HepG2 (cell line): ENCODE measurements at regions not wholly inside any gene's neighbourhood (a gene's known extent, or its start where the extent isn't known, plus 50 kb on each side); places are given as distances from the start of the nearest gene placed in this dataset.

ENCODE experiments used
- ATAC-seq: fragments of 200-7000 bp; cut with Tn5 transposase; 3 replicates; pipeline ENCODE4 v1.9.1; 2020; ENCODE audit warnings: mild to moderate bottlenecking, moderate library complexity
- BruUV-seq: library from RNA; stranded (reverse); fragments of 400-500 nt; replicated peaks from 2 replicates; lab custom pipeline; 2021; lab: Mats Ljungman, UMichigan
- CTCF ChIA-PET: fragments of 300-600 bp; formaldehyde crosslinking; extraction: SDS; loops from one replicate; lab custom pipeline; 2021; ENCODE audit warnings: low total read pairs, inconsistent platforms, low intra/inter-chr PET ratio; lab: Yijun Ruan, JAX
- POLR2A ChIA-PET: fragments of 350-600 bp; sonication (Branson Sonifier 250); formaldehyde crosslinking; loops from one replicate; lab custom pipeline; 2020; ENCODE audit warnings: antibody characterized with exemption, inconsistent platforms; lab: Yijun Ruan, JAX
- DNase-seq: peaks from one replicate; pipeline ENCODE4 v3.0.0-alpha.2; 2015; ENCODE audit warnings: low spot score
- FAIRE-seq: peaks from 3 replicates; lab custom pipeline; 2011; peaks lifted over from hg19 to GRCh38; lab: Jason Lieb, UNC
- H2AFZ ChIP-seq: one replicate; pipeline ENCODE4 v1.6.1; 2011; ENCODE audit warnings: low read length, inconsistent platforms
- H3K27ac ChIP-seq: fragments of 300-600 bp; 3 replicates; pipeline ENCODE4 v1.8.0; 2011; ENCODE audit warnings: mixed run types, mild to moderate bottlenecking, mixed read lengths, low read length, inconsistent platforms; ENCODE audit not compliant: insufficient read depth; ENCODE audit errors: extremely low read length
- H3K27me3 ChIP-seq, 2 experiments: fragments of 200-600 bp in 1 of 2; 2 replicates in 1 of 2; 3 replicates in 1 of 2; pipeline versions ENCODE4 v1.6.0 to v1.8.0; 2011; ENCODE audit warnings: low read length in 2 of 2, mild to moderate bottlenecking in 2 of 2, moderate library complexity in 2 of 2, inconsistent platforms in 1 of 2; ENCODE audit not compliant: insufficient read depth in 2 of 2, control insufficient read depth in 1 of 2
- H3K36me3 ChIP-seq, 2 experiments: fragments of 200-600 bp in 1 of 2; replicated peaks in 1 of 2; 2 replicates in 1 of 2; 3 replicates in 1 of 2; pipeline versions ENCODE4 v1.5.1 to v1.8.0; 2011; ENCODE audit warnings: low read length in 2 of 2, inconsistent platforms in 1 of 2; ENCODE audit not compliant: insufficient read depth in 2 of 2, control insufficient read depth in 1 of 2
- H3K4me1 ChIP-seq: 2 replicates; pipeline ENCODE4 v1.5.1; 2012; ENCODE audit warnings: low read length, inconsistent platforms; ENCODE audit not compliant: insufficient read depth
- H3K4me2 ChIP-seq: 2 replicates; pipeline ENCODE4 v1.6.0; 2011; ENCODE audit warnings: low read depth, low read length, inconsistent platforms
- H3K4me3 ChIP-seq, 3 experiments: fragments of 200-600 bp in 1 of 3; sonication (generic), shearing (Covaris generic) in 1 of 3; replicated peaks in 1 of 3; 2 replicates each; pipeline ENCODE4 v1.5.1; 2011 to 2016; ENCODE audit warnings: low read length in 3 of 3, inconsistent platforms in 2 of 3, low read depth in 2 of 3, mild to moderate bottlenecking in 2 of 3, control low read depth in 1 of 3, mixed read lengths in 1 of 3; ENCODE audit not compliant: insufficient read depth in 1 of 3
- H3K79me2 ChIP-seq: one replicate; pipeline ENCODE4 v1.6.1; 2011; ENCODE audit warnings: low read length, inconsistent platforms; ENCODE audit not compliant: insufficient read depth
- H3K9ac ChIP-seq: 2 replicates; pipeline ENCODE4 v1.6.0; 2011; ENCODE audit warnings: mild to moderate bottlenecking, low read depth, low read length, inconsistent platforms; ENCODE audit not compliant: insufficient read depth
- H3K9me3 ChIP-seq: 2 replicates; pipeline ENCODE4 v1.5.1; 2012; ENCODE audit warnings: mild to moderate bottlenecking, low read length
- H4K20me1 ChIP-seq: 2 replicates; pipeline ENCODE4 v1.6.0; 2011; ENCODE audit warnings: inconsistent platforms, mild to moderate bottlenecking, low read length, moderate library complexity; ENCODE audit not compliant: insufficient read depth
- ARID4A ChIP-seq: sonication (generic); formaldehyde crosslinking; IDR thresholded peaks from 2 replicates; pipeline ENCODE4 v1.5.0; 2020; ENCODE audit warnings: mild to moderate bottlenecking, missing genetic modification reagents, borderline replicate concordance
- CSRNP2 ChIP-seq: sonication (generic); formaldehyde crosslinking; conservative IDR thresholded peaks from 2 replicates; pipeline ENCODE4 v1.8.0; 2022; ENCODE audit warnings: low read depth, missing genetic modification reagents
- HMGXB3 ChIP-seq: sonication (generic); formaldehyde crosslinking; IDR thresholded peaks from 2 replicates; pipeline ENCODE4 v1.4.0; 2020; ENCODE audit warnings: missing genetic modification reagents, borderline replicate concordance
- KLF9 ChIP-seq: IDR thresholded peaks from 2 replicates; pipeline ENCODE4 v1.6.1; 2016; ENCODE audit warnings: low read depth
- MEIS2 ChIP-seq: sonication (generic); formaldehyde crosslinking; IDR thresholded peaks from 2 replicates; pipeline ENCODE4 v1.9.0; 2021; ENCODE audit warnings: mild to moderate bottlenecking, missing genetic modification reagents
- MXD1 ChIP-seq: sonication (generic); formaldehyde crosslinking; IDR thresholded peaks from 2 replicates; pipeline ENCODE4 v1.4.0; 2020; ENCODE audit warnings: mild to moderate bottlenecking, missing genetic modification reagents
- SUZ12 ChIP-seq: fragments of 150-350 bp; IDR thresholded peaks from 2 replicates; pipeline ENCODE4 v1.6.1; 2014; ENCODE audit warnings: low read depth, low read length
- ZFP82 ChIP-seq: sonication (generic); formaldehyde crosslinking; IDR thresholded peaks from 2 replicates; pipeline ENCODE4 v1.5.1; 2020; ENCODE audit warnings: mild to moderate bottlenecking, missing genetic modification reagents, borderline replicate concordance
- ZNF207 ChIP-seq: fragments of 450-650 bp; IDR thresholded peaks from 2 replicates; pipeline ENCODE4 v1.6.1; 2016; ENCODE audit warnings: antibody characterized with exemption, borderline replicate concordance
- ZNF577 ChIP-seq: sonication (generic); formaldehyde crosslinking; IDR thresholded peaks from 2 replicates; pipeline ENCODE4 v1.4.0; 2020; ENCODE audit warnings: mild to moderate bottlenecking, low read depth, missing genetic modification reagents, borderline replicate concordance
- ZNF788 ChIP-seq: sonication (generic); formaldehyde crosslinking; IDR thresholded peaks from 2 replicates; pipeline ENCODE4 v1.5.0; 2020; ENCODE audit warnings: mild to moderate bottlenecking, missing genetic modification reagents, borderline replicate concordance
- WGBS: methylation state at CpG from one replicate; pipeline ENCODE4 v1.1.6; 2017; ENCODE audit warnings: low lambda C conversion rate; 5-methylcytosine and 5-hydroxymethylcytosine counted together
- in situ Hi-C: cut with HindIII; loops from 2 replicates; pipeline ENCODE4 v1.10.0; 2017; ENCODE audit warnings: low pct_unique_long_range_greater_than_20kb; ENCODE audit not compliant: extremely low pct_ligation_motif_present
- intact Hi-C: fragments of 100-400 bp; cut with micrococcal nuclease; formaldehyde crosslinking; loops from one replicate; pipeline ENCODE4 v1.10.0; 2022; ENCODE audit not compliant: unreplicated experiment

GRCh38 chr3:106428565-106428994, 559.8 kb upstream of the CBLB start (continued):
- no peak for TF ChIP-seq ARID4A (CRISPR knock-in tag)

- FAIRE-seq (no peak), ATAC-seq (no peak), DNase-seq (no peak)
- H3K27me3 ChIP-seq, result no peaks in the 10 kb centered on the region
- no peak overlapping the region for H3K27ac ChIP-seq
- intact Hi-C loops, result no loop called here
- H4K20me1 ChIP-seq, result no peaks in the 10 kb centered on the region
- ChIA-PET POLR2A (no interaction called here), CTCF (no interaction called here)
- in situ Hi-C loops, result no loop called here
- no peaks in the 10 kb centered on the region for H3K79me2 ChIP-seq
- no TSS peak for BruUV-seq
- 17% methylated on average over 4 of the region's 7 CpGs for whole genome bisulfite sequencing
- no peaks in the 10 kb centered on the region for H3K4me1 ChIP-seq
- H3K9me3 ChIP-seq, result no peaks in the 10 kb centered on the region
- H3K4me2 ChIP-seq, result no peak overlapping the region
- no peak overlapping the region for H2AFZ ChIP-seq
- H3K4me3 ChIP-seq, result no peak overlapping the region
- no peak overlapping the region for H3K9ac ChIP-seq
- H3K36me3 ChIP-seq, result no peaks in the 10 kb centered on the region
- no peak for TF ChIP-seq HMGXB3 (CRISPR knock-in tag)
- no peak for TF ChIP-seq ZFP82 (CRISPR knock-in tag)
- no peak for TF ChIP-seq MEIS2 (CRISPR knock-in tag)
- no peak for TF ChIP-seq ZNF577 (CRISPR knock-in tag)
- no peak for TF ChIP-seq CSRNP2 (CRISPR knock-in tag)
- no peak for TF ChIP-seq SUZ12
- no peak for TF ChIP-seq ZNF207
- TF ChIP-seq MXD1, result no peak
- no peak for TF ChIP-seq KLF9
- no peak for TF ChIP-seq ZNF788
Measured at GRCh38 chr3:106431721-106432120, 562.9 kb upstream of the CBLB start.
